GM10266 (cell line): ENCODE measurements at regions not wholly inside any gene's neighbourhood (a gene's known extent, or its start where the extent isn't known, plus 50 kb on each side); places are given as distances from the start of the nearest gene placed in this dataset.
"Not testable (repeated sequence)": the region's sequence is repeated elsewhere in the genome, so short reads cannot be mapped to it uniquely, and the experiment has no call there.

ENCODE experiments used
- DNase-seq: peaks from one replicate; pipeline ENCODE4 v3.0.0; 2012; ENCODE audit errors: extremely low spot score
- TF ChIP-seq, protein P1 (sequence below): IDR thresholded peaks from 2 replicates; pipeline ENCODE4 v1.5.1; 2012; ENCODE audit warnings: mild to moderate bottlenecking, low read depth; ENCODE audit not compliant: control insufficient read depth, insufficient read depth; ENCODE audit errors: missing control alignments

DNA sequence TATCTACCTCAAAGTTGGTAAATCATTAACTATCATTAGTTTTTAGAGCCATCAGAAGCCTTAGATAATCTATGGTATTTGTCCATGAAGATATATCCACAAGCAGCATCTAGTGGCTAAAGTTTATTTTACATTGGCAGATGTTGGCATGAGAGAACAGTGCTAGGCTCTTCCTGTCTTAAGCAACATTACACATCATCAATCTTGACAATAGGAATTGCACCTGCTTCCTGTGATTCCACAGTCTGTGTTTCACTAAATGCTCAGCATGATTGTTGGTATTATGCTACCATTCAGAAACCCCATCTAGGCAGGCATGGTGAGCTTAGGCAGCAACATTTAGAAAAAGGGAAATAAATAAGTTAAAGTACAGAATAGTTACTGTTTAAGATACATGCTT, 246.6 kb downstream of the SLCO4C1 start:
- TF ChIP-seq, protein P1, sequence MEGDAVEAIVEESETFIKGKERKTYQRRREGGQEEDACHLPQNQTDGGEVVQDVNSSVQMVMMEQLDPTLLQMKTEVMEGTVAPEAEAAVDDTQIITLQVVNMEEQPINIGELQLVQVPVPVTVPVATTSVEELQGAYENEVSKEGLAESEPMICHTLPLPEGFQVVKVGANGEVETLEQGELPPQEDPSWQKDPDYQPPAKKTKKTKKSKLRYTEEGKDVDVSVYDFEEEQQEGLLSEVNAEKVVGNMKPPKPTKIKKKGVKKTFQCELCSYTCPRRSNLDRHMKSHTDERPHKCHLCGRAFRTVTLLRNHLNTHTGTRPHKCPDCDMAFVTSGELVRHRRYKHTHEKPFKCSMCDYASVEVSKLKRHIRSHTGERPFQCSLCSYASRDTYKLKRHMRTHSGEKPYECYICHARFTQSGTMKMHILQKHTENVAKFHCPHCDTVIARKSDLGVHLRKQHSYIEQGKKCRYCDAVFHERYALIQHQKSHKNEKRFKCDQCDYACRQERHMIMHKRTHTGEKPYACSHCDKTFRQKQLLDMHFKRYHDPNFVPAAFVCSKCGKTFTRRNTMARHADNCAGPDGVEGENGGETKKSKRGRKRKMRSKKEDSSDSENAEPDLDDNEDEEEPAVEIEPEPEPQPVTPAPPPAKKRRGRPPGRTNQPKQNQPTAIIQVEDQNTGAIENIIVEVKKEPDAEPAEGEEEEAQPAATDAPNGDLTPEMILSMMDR = no peak
- no peak for DNase-seq

DNA sequence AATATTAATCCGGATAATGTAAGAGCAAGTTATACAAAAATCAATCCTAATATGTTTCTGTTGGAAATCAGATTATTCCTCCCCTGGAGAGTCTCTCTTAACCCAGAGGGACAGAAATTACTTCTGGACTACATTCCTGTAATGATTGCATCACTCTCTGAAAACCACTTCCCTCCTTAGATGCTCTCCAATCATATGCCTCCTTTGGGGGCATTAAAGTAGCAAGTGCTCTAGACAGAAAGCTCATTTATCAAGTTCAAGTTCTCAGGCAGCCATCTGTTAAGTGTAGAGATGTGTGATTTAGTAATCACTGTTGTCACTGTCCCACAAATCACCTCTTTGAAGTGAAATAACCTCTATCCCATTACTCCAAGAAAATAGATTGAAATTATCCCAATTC, 247.1 kb downstream of the SLCO4C1 start:
- TF ChIP-seq, protein P1 = no peak
- no peak for DNase-seq

DNA sequence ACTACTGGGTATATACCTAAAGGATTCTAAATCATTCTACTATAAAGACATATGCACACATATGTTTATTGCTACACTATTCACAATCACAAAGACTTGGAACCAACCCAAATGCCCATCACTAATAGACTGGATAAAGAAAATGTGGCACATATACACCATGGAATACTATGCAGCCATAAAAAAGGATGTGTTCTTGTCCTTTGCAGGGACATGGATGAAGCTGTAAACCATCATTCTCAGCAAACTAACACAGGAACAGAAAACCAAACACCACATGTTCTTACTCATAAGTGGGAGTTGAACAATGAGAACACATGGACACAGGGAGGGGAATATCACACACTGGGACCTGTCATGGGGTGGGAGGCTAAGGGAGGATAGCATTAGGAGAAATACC, 249.0 kb downstream of the SLCO4C1 start:
- DNase-seq = not testable (repeated sequence)

DNA sequence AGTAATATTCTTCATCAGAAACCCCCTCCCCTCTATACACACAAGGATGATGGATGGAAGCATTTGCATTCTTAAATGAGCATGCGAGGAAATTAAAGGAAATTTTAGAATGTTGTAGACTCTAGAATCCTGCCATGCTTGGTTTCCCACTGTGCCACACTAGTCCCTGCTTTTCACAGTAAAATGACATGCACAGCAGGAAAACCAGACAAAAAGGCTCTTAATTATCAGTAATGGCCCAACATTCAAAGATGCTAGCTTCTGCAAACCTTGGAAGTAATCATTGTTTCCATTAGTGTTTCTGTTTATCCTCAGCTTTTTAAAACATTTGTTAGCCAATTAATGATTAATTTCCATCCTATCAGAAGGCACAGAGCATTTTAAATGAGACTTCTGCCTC, 255.8 kb downstream of the SLCO4C1 start:
- TF ChIP-seq, protein P1 = no peak
- DNase-seq = no peak

DNA sequence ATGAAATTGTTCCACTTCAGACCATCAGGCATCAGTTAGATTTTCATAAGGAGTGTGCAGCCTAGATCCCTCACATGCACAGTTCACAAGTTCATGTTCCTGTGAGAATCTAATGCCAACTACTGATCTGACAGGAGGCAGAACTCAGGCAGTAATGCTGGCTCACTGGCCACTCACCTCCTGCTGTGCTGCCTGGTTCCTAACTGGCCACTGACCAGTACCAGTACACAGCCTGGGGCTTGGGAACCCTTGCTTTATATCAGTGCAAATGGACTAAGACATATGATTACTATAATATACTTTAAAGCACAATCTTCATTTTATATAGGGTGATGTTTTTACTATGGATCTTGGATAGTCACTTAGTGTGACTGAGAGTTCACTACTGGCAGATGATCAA, 259.2 kb downstream of the SLCO4C1 start:
- TF ChIP-seq, protein P1 = no peak
- no peak for DNase-seq

DNA sequence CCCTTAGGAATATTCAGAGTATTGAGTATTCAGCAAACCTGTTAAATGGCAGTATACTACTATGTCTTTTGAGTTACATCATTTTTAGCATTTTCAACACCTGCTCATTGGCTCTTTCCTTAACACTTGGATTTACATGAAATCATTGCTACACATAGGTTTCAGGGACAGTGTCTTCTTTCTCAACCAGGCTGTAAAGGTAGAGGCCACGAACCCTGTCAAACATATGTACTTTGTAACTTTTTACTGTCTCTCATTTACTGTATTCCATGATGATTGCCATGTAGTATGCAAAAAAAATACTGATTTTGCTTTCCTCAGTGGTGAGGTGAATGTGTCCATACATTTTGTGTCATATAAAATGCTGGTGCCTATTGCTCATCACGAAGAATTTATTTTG, 264.4 kb downstream of the SLCO4C1 start:
- TF ChIP-seq, protein P1 = no peak
- DNase-seq = no peak

DNA sequence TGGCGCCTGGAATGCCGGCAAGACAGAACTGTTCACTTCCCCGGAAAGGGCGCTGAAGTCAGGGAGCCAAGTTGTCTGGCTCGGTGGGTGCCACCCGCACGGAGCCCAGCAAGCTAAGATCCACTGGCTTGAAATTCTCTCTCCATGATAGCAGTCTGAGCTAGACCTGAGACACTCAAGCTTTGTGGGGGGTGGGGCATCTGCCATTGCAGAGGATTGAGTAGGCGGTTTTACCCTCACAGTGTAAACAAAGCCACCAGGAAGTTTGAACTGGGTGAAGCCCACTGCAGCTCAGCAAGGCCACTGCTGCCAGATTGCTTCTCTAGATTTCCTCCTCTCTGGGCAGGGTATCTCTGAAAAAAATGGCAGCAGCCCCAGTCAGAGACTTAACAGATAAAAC, 277.4 kb downstream of the SLCO4C1 start:
- no peak for DNase-seq

DNA sequence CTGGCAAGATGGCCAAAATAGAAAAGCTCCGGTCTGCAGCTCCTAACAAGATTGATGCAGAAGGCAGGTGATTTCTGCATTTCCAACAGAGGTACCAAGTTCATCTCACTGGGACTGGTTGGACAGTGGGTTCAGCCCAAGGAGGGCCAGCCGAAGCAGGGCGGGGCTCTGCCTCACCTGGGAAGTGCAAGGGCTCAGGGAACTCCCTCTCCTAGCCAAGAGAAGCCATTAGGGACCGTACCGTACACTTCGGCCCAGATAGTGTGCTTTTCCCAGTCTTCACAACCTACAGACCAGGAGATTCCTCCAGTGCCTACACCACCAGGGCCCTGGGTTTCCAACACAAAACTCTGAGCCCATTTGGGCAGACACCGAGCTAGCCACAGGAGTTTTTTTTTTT, 277.8 kb downstream of the SLCO4C1 start:
- TF ChIP-seq, protein P1 = no peak
- no peak for DNase-seq

More for the DNA sequence above, 277.4 kb downstream of the SLCO4C1 start:
- TF ChIP-seq, protein P1 = no peak
